A549 (cell line): ENCODE measurements at regions not wholly inside any gene's neighbourhood (a gene's known extent, or its start where the extent isn't known, plus 50 kb on each side); places are given as distances from the start of the nearest gene placed in this dataset.

Experiments
- BHLHE40 ChIP-seq: IDR thresholded peaks from 2 replicates; pipeline ENCODE4 v1.6.1; 2012; ENCODE audit warnings: low read depth, low read length, inconsistent platforms
- ELK1 ChIP-seq: fragments of 150-350 bp; IDR thresholded peaks from 2 replicates; pipeline ENCODE4 v1.6.1; 2014; ENCODE audit warnings: low read depth, mild to moderate bottlenecking, low read length
- HMGXB4 ChIP-seq: fragments of 250-450 bp; sonication (Bioruptor Pico); IDR thresholded peaks from 2 replicates; pipeline ENCODE4 v1.5.0; 2021; ENCODE audit warnings: mild to moderate bottlenecking, moderate library complexity, borderline replicate concordance
- KDM5A ChIP-seq: fragments of 200-600 bp; sonication (generic); IDR thresholded peaks from 2 replicates; pipeline ENCODE4 v1.6.1; 2016; ENCODE audit warnings: antibody characterized with exemption, mild to moderate bottlenecking
- MAX ChIP-seq: IDR thresholded peaks from 2 replicates; pipeline ENCODE4 v1.6.1; 2012
- NFE2L2 ChIP-seq: fragments of 150-350 bp; conservative IDR thresholded peaks from 2 replicates; pipeline ENCODE4 v1.6.1; 2014; ENCODE audit warnings: low read length
- POLR2A ChIP-seq: IDR thresholded peaks from 2 replicates; pipeline ENCODE4 v1.6.1; 2012; ENCODE audit warnings: mild to moderate bottlenecking, low read length

- TF ChIP-seq MAX (no peak), HMGXB4 (no peak), KDM5A (no peak), NFE2L2 (no peak), POLR2A (no peak), ELK1 (no peak), BHLHE40 (no peak)
Observed at GRCh38 chr4:177558995-177559394, 116.8 kb upstream of the AGA start.
